ENCODE measurements at regions not wholly inside any gene's neighbourhood (a gene's known extent, or its start where the extent isn't known, plus 50 kb on each side); places are given as distances from the start of the nearest gene placed in this dataset.

- DNase-seq (ENCODE audit: low spot score in 2 of 2), result no peak
- H3K9me3 ChIP-seq, result peaks cover 0 to 11% (median 0%) of the 10 kb centered on the region in 4 donors
- WGBS, 2 donors, result 82 to 86% methylated on average over 17 to 28 of the region's 28 CpGs
- peaks cover 0 to 26% of the 10 kb centered on the region in 2 donors for H3K27me3 ChIP-seq
- H3K27ac ChIP-seq, result no peak overlapping the region
- H3K4me3 ChIP-seq, result no peak overlapping the region
- no peaks in the 10 kb centered on the region for H3K36me3 ChIP-seq
- no peak for TF ChIP-seq CTCF (IDR thresholded peaks at IDR 0.05)
- TF ChIP-seq EP300 (IDR thresholded peaks at IDR 0.05), result no peak
- peaks cover 0 to 4% (median 0%) of the 10 kb centered on the region in 4 donors for H3K4me1 ChIP-seq
Observed at GRCh38 chr12:132439333-132439904, 50.5 kb upstream of the FBRSL1 start.

DNA sequence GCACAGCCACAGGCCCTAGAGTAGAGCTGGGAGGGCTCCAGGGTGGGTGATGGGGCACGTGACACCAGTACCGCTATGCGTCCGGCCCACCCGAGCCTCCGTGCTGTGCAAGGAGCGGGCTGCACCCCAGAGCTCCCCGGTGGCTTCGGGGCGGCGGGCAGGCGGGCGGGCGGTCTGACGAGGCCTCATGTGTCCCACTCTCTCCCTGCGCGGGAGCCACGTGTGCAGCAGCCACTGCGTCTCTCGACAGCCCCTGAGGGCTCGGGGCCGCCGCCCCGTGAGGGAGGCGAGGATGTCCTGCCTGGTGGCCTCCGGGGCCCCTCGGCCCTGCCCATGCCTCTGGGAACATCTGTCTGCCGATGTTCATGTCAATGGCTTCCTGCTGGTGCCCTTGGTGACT is 51.2 kb upstream of the FBRSL1 start:
- Histone ChIP-seq H3K4me3 (no peak overlapping the region), H3K36me3 (no peaks in the 10 kb centered on the region), H3K27ac (no peak overlapping the region), H3K9me3 (peaks cover 0 to 11% (median 0%) of the 10 kb centered on the region in 4 donors), H3K4me1 (peaks cover 0 to 5% (median 0%) of the 10 kb centered on the region in 4 donors), H3K27me3 (peaks cover 0 to 26% of the 10 kb centered on the region in 2 donors)
- TF ChIP-seq CTCF (IDR thresholded peaks at IDR 0.05), result no peak
- no peak for TF ChIP-seq POLR2A (IDR thresholded peaks at IDR 0.05)
- TF ChIP-seq EP300 (IDR thresholded peaks at IDR 0.05), result no peak
- DNase-seq (ENCODE audit: low spot score in 2 of 2), result no peak
- 93 to 95% methylated on average over 5 to 22 of the region's 28 CpGs for WGBS, 2 donors

GRCh38 chr12:132437943-132438700 is 51.8 kb upstream of the FBRSL1 start:
- H3K27me3 ChIP-seq, result peaks cover 0 to 26% of the 10 kb centered on the region in 2 donors

GRCh38 chr12:132437252-132437932 is 52.6 kb upstream of the FBRSL1 start:
- peaks cover 0 to 26% of the 10 kb centered on the region in 2 donors for H3K27me3 ChIP-seq
- H3K36me3 ChIP-seq, result no peaks in the 10 kb centered on the region
- WGBS, 2 donors, result 15 to 25% methylated on average over 15 of the region's 15 CpGs
- no peak for DNase-seq (ENCODE audit: low spot score in 2 of 2)
- H3K9me3 ChIP-seq, result peaks cover 0 to 11% (median 0%) of the 10 kb centered on the region in 4 donors
- TF ChIP-seq CTCF (IDR thresholded peaks at IDR 0.05) (no peak), EP300 (IDR thresholded peaks at IDR 0.05) (no peak), POLR2A (IDR thresholded peaks at IDR 0.05) (no peak)
- peaks cover 0 to 18% (median 0%) of the 10 kb centered on the region in 4 donors for H3K4me1 ChIP-seq
- H3K27ac ChIP-seq, result no peak overlapping the region
- H3K4me3 ChIP-seq, result no peak overlapping the region

More at GRCh38 chr12:132437943-132438700, 51.8 kb upstream of the FBRSL1 start:
- no peak overlapping the region for H3K4me3 ChIP-seq
- H3K9me3 ChIP-seq, result peaks cover 0 to 11% (median 0%) of the 10 kb centered on the region in 4 donors
- WGBS, 2 donors, result 59 to 73% methylated on average over 23 to 29 of the region's 30 CpGs
- no peak for TF ChIP-seq CTCF (IDR thresholded peaks at IDR 0.05)
- TF ChIP-seq EP300 (IDR thresholded peaks at IDR 0.05), result no peak
- no peak for TF ChIP-seq POLR2A (IDR thresholded peaks at IDR 0.05)
- peaks cover 0 to 11% (median 0%) of the 10 kb centered on the region in 4 donors for H3K4me1 ChIP-seq
- no peak overlapping the region for H3K27ac ChIP-seq
- H3K36me3 ChIP-seq, result no peaks in the 10 kb centered on the region
- DNase-seq (ENCODE audit: low spot score in 2 of 2), result no peak
